ENCODE measurements at regions not wholly inside any gene's neighbourhood (a gene's known extent, or its start where the extent isn't known, plus 50 kb on each side); places are given as distances from the start of the nearest gene placed in this dataset.
"Not testable (repeated sequence)": the region's sequence is repeated elsewhere in the genome, so short reads cannot be mapped to it uniquely, and the experiment has no call there.

- no peak overlapping the region for H3K4me3 ChIP-seq (replicated peaks; ENCODE audit: insufficient read depth, low read length)
- no peaks in the 10 kb centered on the region for H3K27me3 ChIP-seq (ENCODE audit: insufficient read depth, poor library complexity, severe bottlenecking)
- TF ChIP-seq GABPA (IDR thresholded peaks at IDR 0.05; ENCODE audit: low read depth), result no peak
- TF ChIP-seq, protein P1, sequence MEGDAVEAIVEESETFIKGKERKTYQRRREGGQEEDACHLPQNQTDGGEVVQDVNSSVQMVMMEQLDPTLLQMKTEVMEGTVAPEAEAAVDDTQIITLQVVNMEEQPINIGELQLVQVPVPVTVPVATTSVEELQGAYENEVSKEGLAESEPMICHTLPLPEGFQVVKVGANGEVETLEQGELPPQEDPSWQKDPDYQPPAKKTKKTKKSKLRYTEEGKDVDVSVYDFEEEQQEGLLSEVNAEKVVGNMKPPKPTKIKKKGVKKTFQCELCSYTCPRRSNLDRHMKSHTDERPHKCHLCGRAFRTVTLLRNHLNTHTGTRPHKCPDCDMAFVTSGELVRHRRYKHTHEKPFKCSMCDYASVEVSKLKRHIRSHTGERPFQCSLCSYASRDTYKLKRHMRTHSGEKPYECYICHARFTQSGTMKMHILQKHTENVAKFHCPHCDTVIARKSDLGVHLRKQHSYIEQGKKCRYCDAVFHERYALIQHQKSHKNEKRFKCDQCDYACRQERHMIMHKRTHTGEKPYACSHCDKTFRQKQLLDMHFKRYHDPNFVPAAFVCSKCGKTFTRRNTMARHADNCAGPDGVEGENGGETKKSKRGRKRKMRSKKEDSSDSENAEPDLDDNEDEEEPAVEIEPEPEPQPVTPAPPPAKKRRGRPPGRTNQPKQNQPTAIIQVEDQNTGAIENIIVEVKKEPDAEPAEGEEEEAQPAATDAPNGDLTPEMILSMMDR (IDR thresholded peaks at IDR 0.05; ENCODE audit: insufficient read depth, low read length), result no peak
- no peak for TF ChIP-seq POLR2AphosphoS5 (IDR thresholded peaks at IDR 0.05; ENCODE audit: low read depth)
- no peak for TF ChIP-seq SPI1 (IDR thresholded peaks at IDR 0.05; ENCODE audit: borderline replicate concordance, low read depth)
- TF ChIP-seq, protein P2, sequence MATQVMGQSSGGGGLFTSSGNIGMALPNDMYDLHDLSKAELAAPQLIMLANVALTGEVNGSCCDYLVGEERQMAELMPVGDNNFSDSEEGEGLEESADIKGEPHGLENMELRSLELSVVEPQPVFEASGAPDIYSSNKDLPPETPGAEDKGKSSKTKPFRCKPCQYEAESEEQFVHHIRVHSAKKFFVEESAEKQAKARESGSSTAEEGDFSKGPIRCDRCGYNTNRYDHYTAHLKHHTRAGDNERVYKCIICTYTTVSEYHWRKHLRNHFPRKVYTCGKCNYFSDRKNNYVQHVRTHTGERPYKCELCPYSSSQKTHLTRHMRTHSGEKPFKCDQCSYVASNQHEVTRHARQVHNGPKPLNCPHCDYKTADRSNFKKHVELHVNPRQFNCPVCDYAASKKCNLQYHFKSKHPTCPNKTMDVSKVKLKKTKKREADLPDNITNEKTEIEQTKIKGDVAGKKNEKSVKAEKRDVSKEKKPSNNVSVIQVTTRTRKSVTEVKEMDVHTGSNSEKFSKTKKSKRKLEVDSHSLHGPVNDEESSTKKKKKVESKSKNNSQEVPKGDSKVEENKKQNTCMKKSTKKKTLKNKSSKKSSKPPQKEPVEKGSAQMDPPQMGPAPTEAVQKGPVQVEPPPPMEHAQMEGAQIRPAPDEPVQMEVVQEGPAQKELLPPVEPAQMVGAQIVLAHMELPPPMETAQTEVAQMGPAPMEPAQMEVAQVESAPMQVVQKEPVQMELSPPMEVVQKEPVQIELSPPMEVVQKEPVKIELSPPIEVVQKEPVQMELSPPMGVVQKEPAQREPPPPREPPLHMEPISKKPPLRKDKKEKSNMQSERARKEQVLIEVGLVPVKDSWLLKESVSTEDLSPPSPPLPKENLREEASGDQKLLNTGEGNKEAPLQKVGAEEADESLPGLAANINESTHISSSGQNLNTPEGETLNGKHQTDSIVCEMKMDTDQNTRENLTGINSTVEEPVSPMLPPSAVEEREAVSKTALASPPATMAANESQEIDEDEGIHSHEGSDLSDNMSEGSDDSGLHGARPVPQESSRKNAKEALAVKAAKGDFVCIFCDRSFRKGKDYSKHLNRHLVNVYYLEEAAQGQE (IDR thresholded peaks at IDR 0.05; ENCODE audit: insufficient replicate concordance, low read depth), result no peak
- H3K27ac ChIP-seq (replicated peaks), result no peak overlapping the region
- no peak for DNase-seq (ENCODE audit: low read depth in 1 of 2, low spot score in 1 of 2)
These were observed 483.0 kb downstream of the BRD1 start for GRCh38 chr22:49344656-49345055.

- Histone ChIP-seq H3K27ac (replicated peaks) (no peak overlapping the region), H3K4me3 (replicated peaks; ENCODE audit: insufficient read depth, low read length) (no peak overlapping the region), H3K27me3 (ENCODE audit: insufficient read depth, poor library complexity, severe bottlenecking) (no peaks in the 10 kb centered on the region)
- DNase-seq (ENCODE audit: low read depth in 1 of 2, low spot score in 1 of 2), result no peak
- TF ChIP-seq SPI1 (IDR thresholded peaks at IDR 0.05; ENCODE audit: borderline replicate concordance, low read depth) (no peak), POLR2AphosphoS5 (IDR thresholded peaks at IDR 0.05; ENCODE audit: low read depth) (no peak), GABPA (IDR thresholded peaks at IDR 0.05; ENCODE audit: low read depth) (no peak)
- TF ChIP-seq, protein P2 (IDR thresholded peaks at IDR 0.05; ENCODE audit: insufficient replicate concordance, low read depth), result no peak
- TF ChIP-seq, protein P1 (IDR thresholded peaks at IDR 0.05; ENCODE audit: insufficient read depth, low read length), result no peak
These were observed 483.5 kb downstream of the BRD1 start for GRCh38 chr22:49344161-49344560.

DNA sequence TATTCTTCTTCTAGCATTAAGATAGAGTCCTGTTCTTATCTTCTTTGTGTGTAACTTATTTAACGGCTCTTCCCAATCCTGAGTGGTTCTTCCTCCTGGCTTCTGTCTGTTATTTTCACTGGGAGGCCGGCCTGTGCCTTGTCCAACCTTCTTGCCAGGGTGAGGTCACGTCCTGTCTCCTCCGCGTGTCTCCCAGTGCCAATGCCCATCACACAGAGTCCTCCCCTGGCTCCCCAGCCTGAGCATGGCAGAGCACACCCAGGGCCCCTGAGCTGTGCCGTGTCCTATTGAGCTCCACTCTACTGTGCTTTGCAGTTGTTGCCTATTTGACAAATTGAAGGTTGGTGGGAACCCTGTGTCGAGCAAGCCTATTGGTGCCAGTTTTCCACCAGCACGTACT is 487.3 kb downstream of the BRD1 start:
- no peaks in the 10 kb centered on the region for H3K27me3 ChIP-seq (ENCODE audit: insufficient read depth, poor library complexity, severe bottlenecking)
- TF ChIP-seq GABPA (IDR thresholded peaks at IDR 0.05; ENCODE audit: low read depth) (no peak), POLR2AphosphoS5 (IDR thresholded peaks at IDR 0.05; ENCODE audit: low read depth) (no peak), SPI1 (IDR thresholded peaks at IDR 0.05; ENCODE audit: borderline replicate concordance, low read depth) (no peak)
- TF ChIP-seq, protein P1 (IDR thresholded peaks at IDR 0.05; ENCODE audit: insufficient read depth, low read length), result no peak
- TF ChIP-seq, protein P2 (IDR thresholded peaks at IDR 0.05; ENCODE audit: insufficient replicate concordance, low read depth), result no peak

DNA sequence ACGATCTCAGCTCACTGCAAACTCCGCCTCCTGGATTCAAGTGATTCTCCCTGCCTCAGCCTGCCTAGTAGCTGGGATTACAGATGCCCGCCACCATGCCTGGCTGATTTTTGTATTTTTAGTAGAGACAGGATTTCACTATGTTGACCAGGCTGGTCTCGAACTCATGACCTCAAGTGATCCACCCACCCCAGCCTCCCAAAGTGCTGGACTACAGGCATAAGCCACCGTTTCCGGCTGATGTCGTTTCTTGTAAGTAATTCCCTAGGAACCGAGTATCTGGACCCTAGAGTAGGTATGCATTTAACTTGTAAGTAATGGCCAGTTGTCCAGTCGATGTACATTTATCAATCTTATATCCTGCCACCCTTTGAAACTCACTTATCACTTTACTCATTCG is 491.2 kb downstream of the BRD1 start:
- not testable (repeated sequence) for H3K27me3 ChIP-seq (ENCODE audit: insufficient read depth, poor library complexity, severe bottlenecking); H3K27ac ChIP-seq (replicated peaks); H3K4me3 ChIP-seq (replicated peaks; ENCODE audit: insufficient read depth, low read length); DNase-seq (ENCODE audit: low read depth in 1 of 2, low spot score in 1 of 2)

More for the DNA sequence above, 487.3 kb downstream of the BRD1 start:
- H3K4me3 ChIP-seq (replicated peaks; ENCODE audit: insufficient read depth, low read length), result no peak overlapping the region
- no peak for DNase-seq (ENCODE audit: low read depth in 1 of 2, low spot score in 1 of 2)
- no peak overlapping the region for H3K27ac ChIP-seq (replicated peaks)

All from HL-60 (cell line).